ENCODE measurements at regions not wholly inside any gene's neighbourhood (a gene's known extent, or its start where the extent isn't known, plus 50 kb on each side); places are given as distances from the start of the nearest gene placed in this dataset.

GRCh38 chr2:109689182-109689930 is 75.2 kb downstream of the SOWAHC start:
- H3K79me2 ChIP-seq (ENCODE audit: insufficient read depth, low read length) = no peaks in the 10 kb centered on the region
- ATAC-seq = no peak
- BruUV-seq (replicated peaks) = no TSS peak
- H2AFZ ChIP-seq (ENCODE audit: low read depth, low read length, poor library complexity, severe bottlenecking) = no peak overlapping the region
- ChIA-PET POLR2A (interaction anchor here (0.7 kb wide), 1 partner anchor 231 kb away, joined by 3 read pairs; no protein-coding TSS in a partner anchor), CTCF (no interaction called here), RAD21 (ENCODE audit: low non-redundant PET in 1 of 2, low total read pairs in 2 of 2, uncharacterized antibody in 2 of 2, unreplicated experiment in 2 of 2) (no interaction called here)
- no peaks in the 10 kb centered on the region for H3K9me3 ChIP-seq (ENCODE audit: control insufficient read depth in 1 of 2, insufficient read depth in 1 of 2, low read depth in 1 of 2, low read length in 2 of 2)
- peaks cover 2 to 12% of the 10 kb centered on the region in 2 experiments; a peak in 3 of 4 replicates for H3K4me1 ChIP-seq (ENCODE audit: control insufficient read depth in 1 of 2, insufficient read depth in 2 of 2, low read length in 2 of 2)
- H3K27me3 ChIP-seq (ENCODE audit: insufficient read depth, low read length) = no peaks in the 10 kb centered on the region
- no peak for TF ChIP-seq CTCF (IDR thresholded peaks at IDR 0.05 in 2 of 3, conservative IDR thresholded peaks at IDR 0.05 in 1 of 3; ENCODE audit: borderline replicate concordance in 1 of 3, insufficient read depth in 1 of 3, low read depth in 2 of 3, low read length in 2 of 3)
- TF ChIP-seq FOSL1 (IDR thresholded peaks at IDR 0.05; ENCODE audit: low read depth) = no peak
- TF ChIP-seq ZNF274 (IDR thresholded peaks at IDR 0.05; ENCODE audit: low read depth, low read length) = no peak
- no peak for TF ChIP-seq ATF3 (IDR thresholded peaks at IDR 0.05)
- TF ChIP-seq TCF7L2 (IDR thresholded peaks at IDR 0.05; ENCODE audit: borderline replicate concordance, extremely low read depth, insufficient read depth, insufficient read length) = no peak
- no peak for TF ChIP-seq POLR2AphosphoS5 (IDR thresholded peaks at IDR 0.05; ENCODE audit: low read depth, low read length)
- TF ChIP-seq JUND (IDR thresholded peaks at IDR 0.05) = no peak
- no peak for TF ChIP-seq SIN3A (IDR thresholded peaks at IDR 0.05; ENCODE audit: low read depth)
- no peak for DNase-seq (ENCODE audit: low read depth, low spot score)
- H3K9ac ChIP-seq (ENCODE audit: low read length) = no peak overlapping the region
- H3K36me3 ChIP-seq (ENCODE audit: control insufficient read depth in 1 of 2, insufficient read depth in 2 of 2, low read length in 2 of 2) = no peaks in the 10 kb centered on the region
- H3K27ac ChIP-seq (ENCODE audit: low read depth, low read length) = no peak overlapping the region
- intact Hi-C loops (cut with micrococcal nuclease) = no loop called here
- H3K4me3 ChIP-seq (replicated peaks in 1 of 2; ENCODE audit: low read depth in 1 of 2, low read length in 2 of 2) = no peak overlapping the region
- H4K20me1 ChIP-seq (ENCODE audit: insufficient read depth) = no peaks in the 10 kb centered on the region
- H3K4me2 ChIP-seq (ENCODE audit: low read length) = no peak overlapping the region
- H3K9me2 ChIP-seq (ENCODE audit: insufficient read depth) = no peaks in the 10 kb centered on the region
